Fibroblast of mammary gland (primary cell): ENCODE measurements at regions not wholly inside any gene's neighbourhood (a gene's known extent, or its start where the extent isn't known, plus 50 kb on each side); places are given as distances from the start of the nearest gene placed in this dataset.
"Not testable (repeated sequence)": the region's sequence is repeated elsewhere in the genome, so short reads cannot be mapped to it uniquely, and the experiment has no call there.

Source experiments
- DNase-seq: peaks from one replicate; pipeline ENCODE4 v3.0.0-alpha.2; 2010; ENCODE audit warnings: low read depth
- H3K4me3 ChIP-seq: 2 replicates; pipeline ENCODE4 v1.5.1; 2011; ENCODE audit warnings: low read depth, mild to moderate bottlenecking, low read length, moderate library complexity; ENCODE audit not compliant: control insufficient read depth
- TF ChIP-seq, protein P1 (sequence below): conservative IDR thresholded peaks from 2 replicates; pipeline ENCODE4 v1.5.1; 2011; ENCODE audit warnings: low read depth, low read length, inconsistent platforms; ENCODE audit not compliant: control insufficient read depth, insufficient read depth

DNA sequence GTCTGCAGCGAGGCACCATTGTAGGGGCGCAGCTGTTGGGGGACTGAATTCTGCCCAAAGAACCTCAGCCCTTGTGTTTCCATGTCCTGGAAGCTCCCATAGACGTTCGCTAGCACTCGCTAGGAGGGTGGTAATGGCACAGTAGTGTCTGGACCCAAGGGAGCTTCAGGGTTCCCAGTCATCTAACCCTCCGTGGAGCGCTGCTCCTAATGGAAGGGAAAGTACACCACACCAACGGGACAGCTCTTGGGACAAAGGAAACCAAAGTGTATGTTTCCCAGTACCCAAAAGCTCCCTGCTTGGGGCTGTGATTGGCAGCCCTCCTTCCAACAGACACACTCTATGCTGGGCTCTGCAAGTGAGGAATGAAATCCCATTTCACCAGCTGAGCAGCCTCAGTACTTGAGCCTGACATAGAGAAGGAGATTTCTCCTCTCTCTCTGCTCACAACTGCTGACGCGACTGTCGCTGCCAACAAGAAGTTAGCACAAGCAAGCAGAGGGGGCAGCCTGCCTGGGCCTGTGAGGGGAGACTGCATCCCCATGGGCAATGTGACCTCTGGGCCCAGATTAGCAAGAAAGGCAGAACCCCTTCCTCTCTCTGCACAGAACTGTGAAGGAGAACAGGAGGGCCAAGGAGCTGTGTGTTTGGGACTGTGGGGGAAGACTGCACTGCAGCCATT, 67.6 kb upstream of the SMARCAD1 start:
- no peak overlapping the region for H3K4me3 ChIP-seq
- DNase-seq = no peak
- TF ChIP-seq, protein P1, sequence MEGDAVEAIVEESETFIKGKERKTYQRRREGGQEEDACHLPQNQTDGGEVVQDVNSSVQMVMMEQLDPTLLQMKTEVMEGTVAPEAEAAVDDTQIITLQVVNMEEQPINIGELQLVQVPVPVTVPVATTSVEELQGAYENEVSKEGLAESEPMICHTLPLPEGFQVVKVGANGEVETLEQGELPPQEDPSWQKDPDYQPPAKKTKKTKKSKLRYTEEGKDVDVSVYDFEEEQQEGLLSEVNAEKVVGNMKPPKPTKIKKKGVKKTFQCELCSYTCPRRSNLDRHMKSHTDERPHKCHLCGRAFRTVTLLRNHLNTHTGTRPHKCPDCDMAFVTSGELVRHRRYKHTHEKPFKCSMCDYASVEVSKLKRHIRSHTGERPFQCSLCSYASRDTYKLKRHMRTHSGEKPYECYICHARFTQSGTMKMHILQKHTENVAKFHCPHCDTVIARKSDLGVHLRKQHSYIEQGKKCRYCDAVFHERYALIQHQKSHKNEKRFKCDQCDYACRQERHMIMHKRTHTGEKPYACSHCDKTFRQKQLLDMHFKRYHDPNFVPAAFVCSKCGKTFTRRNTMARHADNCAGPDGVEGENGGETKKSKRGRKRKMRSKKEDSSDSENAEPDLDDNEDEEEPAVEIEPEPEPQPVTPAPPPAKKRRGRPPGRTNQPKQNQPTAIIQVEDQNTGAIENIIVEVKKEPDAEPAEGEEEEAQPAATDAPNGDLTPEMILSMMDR = no peak

DNA sequence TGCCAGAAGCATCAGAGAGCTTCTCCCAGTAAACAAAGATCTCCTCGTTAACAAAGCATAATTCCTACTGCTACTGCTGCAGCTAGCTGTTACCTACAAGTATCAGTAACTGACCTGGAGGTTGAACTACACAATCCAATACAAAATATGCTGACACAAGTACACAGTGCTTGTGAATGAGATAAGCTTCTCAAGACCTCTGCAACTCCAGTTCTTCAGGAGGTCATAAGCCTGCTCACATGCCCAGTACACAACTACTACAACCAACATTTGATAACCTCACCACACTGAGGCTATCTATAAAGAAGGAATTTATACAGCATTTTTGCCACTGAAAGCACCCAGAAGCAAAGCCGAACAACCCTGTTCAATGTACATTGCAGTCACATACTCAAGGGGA, 66.7 kb upstream of the SMARCAD1 start:
- DNase-seq = no peak
- TF ChIP-seq, protein P1 = no peak
- no peak overlapping the region for H3K4me3 ChIP-seq

DNA sequence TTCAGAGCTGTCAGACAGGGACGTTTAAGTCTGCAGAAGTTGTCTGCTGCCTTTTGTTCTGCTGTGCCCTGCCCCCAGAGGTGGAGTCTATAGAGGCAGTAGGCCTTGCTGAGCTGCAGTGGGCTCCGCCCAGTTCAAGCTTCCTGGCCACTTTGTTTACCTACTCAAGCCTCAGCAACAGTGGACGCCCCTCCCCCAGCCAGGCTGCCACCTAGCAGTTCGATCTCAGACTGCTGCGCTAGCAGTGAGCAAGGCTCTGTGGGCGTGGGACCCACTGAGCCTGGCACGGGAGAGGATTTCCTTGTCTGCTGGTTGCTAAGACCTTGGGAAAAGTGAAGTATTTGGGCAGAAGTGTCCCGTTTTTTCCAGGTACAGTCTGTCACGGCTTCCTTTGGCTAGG, 59.6 kb upstream of the SMARCAD1 start:
- not testable (repeated sequence) for H3K4me3 ChIP-seq, DNase-seq

DNA sequence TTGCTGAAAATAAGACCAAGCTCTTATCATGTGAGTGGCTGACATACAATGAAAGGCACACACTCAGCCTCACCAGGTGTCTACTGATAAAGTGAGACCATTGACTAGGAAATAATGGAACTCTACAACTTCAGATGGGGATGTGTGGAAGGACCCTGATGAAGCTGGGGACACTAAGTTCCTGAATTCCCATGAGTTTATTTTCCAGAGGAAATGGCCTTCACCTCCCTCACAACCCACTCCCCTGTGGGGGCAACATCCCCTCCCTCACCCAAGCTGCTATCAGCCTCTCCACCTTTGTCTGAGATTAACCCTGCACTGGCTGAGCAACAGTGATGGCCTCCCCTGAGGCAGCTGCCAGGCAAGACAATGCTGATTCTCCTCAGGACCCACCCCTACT, 55.2 kb upstream of the SMARCAD1 start:
- no peak for DNase-seq
- no peak overlapping the region for H3K4me3 ChIP-seq
- TF ChIP-seq, protein P1 = no peak

DNA sequence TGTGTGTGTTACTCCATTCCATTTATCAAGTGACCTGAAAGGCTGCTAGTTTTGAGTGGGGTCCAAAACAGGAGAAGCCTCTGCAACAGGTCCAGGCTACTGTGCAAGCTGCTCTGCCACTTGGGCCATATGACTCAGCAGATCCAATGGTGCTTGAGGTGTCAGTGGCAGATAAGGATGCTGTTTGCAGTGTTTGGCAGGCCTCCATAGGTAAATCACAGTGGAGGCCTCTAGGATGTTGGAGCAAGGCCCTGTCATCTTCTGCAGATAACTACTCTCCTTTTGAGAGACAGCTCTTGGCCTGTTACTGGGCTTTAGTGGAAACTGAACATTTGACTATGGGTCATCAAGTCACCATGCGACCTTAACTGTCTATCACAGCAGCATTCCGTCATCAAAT, 52.3 kb upstream of the SMARCAD1 start:
- not testable (repeated sequence) for DNase-seq, H3K4me3 ChIP-seq

DNA sequence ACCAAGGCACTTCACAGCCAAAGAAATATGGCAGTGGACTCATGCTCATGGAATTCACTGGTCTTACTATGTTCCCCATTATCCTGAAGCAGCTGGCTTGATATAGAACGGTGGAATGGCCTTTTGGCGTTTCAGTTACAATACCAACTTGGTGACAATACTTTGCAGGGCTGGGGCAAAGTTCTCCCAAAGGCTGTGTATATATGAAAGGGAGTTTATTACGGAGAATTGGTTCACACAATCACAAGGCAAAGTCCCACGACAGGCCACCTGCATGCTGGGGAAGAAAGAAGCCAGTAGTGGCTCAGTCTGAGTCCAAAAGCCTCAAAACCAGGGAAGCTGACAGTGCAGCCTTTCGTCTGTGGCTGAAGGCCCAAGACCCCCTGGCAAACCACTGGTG, 50.8 kb upstream of the SMARCAD1 start:
- DNase-seq = no peak
- no peak overlapping the region for H3K4me3 ChIP-seq
- TF ChIP-seq, protein P1 = no peak
